HL-60 (cell line): ENCODE measurements at regions not wholly inside any gene's neighbourhood (a gene's known extent, or its start where the extent isn't known, plus 50 kb on each side); places are given as distances from the start of the nearest gene placed in this dataset.

Experiments
- DNase-seq, 2 experiments: peaks; one replicate each; pipeline ENCODE4 v3.0.0-alpha.2; 2010 to 2020; ENCODE audit warnings: low read depth in 1 of 2, low spot score in 1 of 2
- H3K27ac ChIP-seq: fragments of 250-450 bp; sonication (Bioruptor Pico); replicated peaks from 2 replicates; pipeline ENCODE4 v1.5.1; 2020; ENCODE audit warnings: mild to moderate bottlenecking, moderate library complexity
- H3K27me3 ChIP-seq: fragments of 250-450 bp; sonication (Bioruptor Pico); 2 replicates; pipeline ENCODE4 v1.5.1; 2021; ENCODE audit warnings: mild to moderate bottlenecking, moderate library complexity; ENCODE audit not compliant: insufficient read depth, poor library complexity, severe bottlenecking
- H3K4me3 ChIP-seq: replicated peaks from 2 replicates; pipeline ENCODE4 v1.5.1; 2011; ENCODE audit warnings: mild to moderate bottlenecking, control low read depth, low read length; ENCODE audit not compliant: insufficient read depth
- CTCF ChIP-seq: IDR thresholded peaks from one replicate; pipeline ENCODE4 v1.5.1; 2011; ENCODE audit warnings: low read length, control low read depth, inconsistent platforms; ENCODE audit not compliant: insufficient read depth
- GABPA ChIP-seq: IDR thresholded peaks from 2 replicates; pipeline ENCODE4 v1.6.1; 2012; ENCODE audit warnings: low read depth
- POLR2AphosphoS5 ChIP-seq: IDR thresholded peaks from 2 replicates; pipeline ENCODE4 v1.6.1; 2012; ENCODE audit warnings: low read depth
- SPI1 ChIP-seq: IDR thresholded peaks from 2 replicates; pipeline ENCODE4 v1.6.1; 2012; ENCODE audit warnings: low read depth, mild to moderate bottlenecking, borderline replicate concordance
- TF ChIP-seq, protein P1 (sequence below): IDR thresholded peaks from 2 replicates; pipeline ENCODE4 v1.6.1; 2012; ENCODE audit warnings: low read depth; ENCODE audit not compliant: insufficient replicate concordance

GRCh38 chr1:216961516-216961915, 238.3 kb upstream of the ESRRG start:
- TF ChIP-seq GABPA = no peak
- TF ChIP-seq, protein P1, sequence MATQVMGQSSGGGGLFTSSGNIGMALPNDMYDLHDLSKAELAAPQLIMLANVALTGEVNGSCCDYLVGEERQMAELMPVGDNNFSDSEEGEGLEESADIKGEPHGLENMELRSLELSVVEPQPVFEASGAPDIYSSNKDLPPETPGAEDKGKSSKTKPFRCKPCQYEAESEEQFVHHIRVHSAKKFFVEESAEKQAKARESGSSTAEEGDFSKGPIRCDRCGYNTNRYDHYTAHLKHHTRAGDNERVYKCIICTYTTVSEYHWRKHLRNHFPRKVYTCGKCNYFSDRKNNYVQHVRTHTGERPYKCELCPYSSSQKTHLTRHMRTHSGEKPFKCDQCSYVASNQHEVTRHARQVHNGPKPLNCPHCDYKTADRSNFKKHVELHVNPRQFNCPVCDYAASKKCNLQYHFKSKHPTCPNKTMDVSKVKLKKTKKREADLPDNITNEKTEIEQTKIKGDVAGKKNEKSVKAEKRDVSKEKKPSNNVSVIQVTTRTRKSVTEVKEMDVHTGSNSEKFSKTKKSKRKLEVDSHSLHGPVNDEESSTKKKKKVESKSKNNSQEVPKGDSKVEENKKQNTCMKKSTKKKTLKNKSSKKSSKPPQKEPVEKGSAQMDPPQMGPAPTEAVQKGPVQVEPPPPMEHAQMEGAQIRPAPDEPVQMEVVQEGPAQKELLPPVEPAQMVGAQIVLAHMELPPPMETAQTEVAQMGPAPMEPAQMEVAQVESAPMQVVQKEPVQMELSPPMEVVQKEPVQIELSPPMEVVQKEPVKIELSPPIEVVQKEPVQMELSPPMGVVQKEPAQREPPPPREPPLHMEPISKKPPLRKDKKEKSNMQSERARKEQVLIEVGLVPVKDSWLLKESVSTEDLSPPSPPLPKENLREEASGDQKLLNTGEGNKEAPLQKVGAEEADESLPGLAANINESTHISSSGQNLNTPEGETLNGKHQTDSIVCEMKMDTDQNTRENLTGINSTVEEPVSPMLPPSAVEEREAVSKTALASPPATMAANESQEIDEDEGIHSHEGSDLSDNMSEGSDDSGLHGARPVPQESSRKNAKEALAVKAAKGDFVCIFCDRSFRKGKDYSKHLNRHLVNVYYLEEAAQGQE = no peak
- TF ChIP-seq SPI1 = no peak
- no peak for TF ChIP-seq CTCF
- TF ChIP-seq POLR2AphosphoS5 = no peak
- Histone ChIP-seq H3K27ac (no peak overlapping the region), H3K4me3 (no peak overlapping the region), H3K27me3 (no peaks in the 10 kb centered on the region)
- no peak for DNase-seq

DNA sequence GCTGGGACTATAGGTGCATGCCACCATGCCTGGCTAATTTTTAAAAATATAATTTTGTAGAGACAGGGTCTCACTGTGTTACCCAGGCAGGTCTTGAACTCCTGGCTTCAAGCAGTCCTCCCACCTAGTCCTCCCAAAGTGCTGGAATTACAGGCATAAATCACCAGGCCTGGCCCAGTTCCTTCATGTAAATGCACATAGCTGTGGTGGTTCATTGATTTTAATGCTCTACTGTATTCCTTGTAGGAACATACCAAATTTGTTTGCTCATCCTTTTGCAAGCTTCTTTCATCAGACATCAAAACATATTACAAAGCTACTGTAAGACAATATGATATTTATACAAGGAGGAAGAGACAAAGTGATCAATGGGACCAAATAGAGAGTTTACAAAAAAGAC, 237.5 kb upstream of the ESRRG start:
- TF ChIP-seq SPI1 = no peak
- TF ChIP-seq GABPA = no peak
- DNase-seq = no peak
- no peak overlapping the region for H3K4me3 ChIP-seq

DNA sequence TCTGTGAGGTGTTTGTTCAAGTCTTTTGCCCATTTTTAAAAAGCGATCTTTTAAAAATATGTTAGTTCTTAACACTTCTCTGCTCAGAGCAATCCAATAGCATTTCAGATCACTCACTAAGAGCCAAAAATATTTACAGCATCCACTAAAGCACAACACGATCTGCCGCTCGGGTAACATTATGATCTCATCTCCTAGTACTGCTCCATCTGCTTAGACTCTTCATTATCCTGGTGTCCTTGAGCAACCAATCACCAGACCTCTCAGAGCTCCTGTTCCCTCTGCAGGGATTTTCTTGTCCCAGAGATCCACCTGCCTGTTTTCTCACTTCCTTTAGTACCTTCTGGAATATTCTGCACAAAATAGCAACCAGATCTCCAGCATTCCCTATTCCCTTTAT, 235.3 kb upstream of the ESRRG start:
- no peak overlapping the region for H3K4me3 ChIP-seq
- TF ChIP-seq SPI1 (no peak), POLR2AphosphoS5 (no peak), CTCF (no peak), GABPA (no peak)
- TF ChIP-seq, protein P1 = no peak
- no peak for DNase-seq
- H3K27me3 ChIP-seq = no peaks in the 10 kb centered on the region
- H3K27ac ChIP-seq = no peak overlapping the region

More for the DNA sequence above, 237.5 kb upstream of the ESRRG start:
- no peaks in the 10 kb centered on the region for H3K27me3 ChIP-seq
- H3K27ac ChIP-seq = no peak overlapping the region

DNA sequence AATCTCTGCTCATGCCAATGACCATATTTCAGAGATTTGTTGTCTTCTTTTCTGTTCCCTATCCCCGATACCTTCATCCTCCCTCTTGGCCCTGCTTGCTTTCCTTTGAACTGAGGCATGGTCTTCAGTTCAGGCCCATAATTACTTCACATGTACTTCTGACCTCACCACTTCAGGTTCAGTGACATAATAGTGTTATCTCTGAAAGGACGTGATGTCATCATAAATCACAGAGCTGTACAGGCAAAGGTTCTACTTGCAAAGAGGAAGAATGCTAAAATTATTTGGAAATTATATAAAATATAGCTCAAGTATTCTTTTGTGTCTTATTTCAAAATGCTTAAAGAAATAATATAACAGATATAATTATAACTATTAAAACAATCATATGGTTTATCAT, 230.3 kb upstream of the ESRRG start:
- H3K27me3 ChIP-seq = no peaks in the 10 kb centered on the region
- TF ChIP-seq SPI1 (no peak), GABPA (no peak), CTCF (no peak)
- TF ChIP-seq, protein P1 = no peak

More for the DNA sequence above, 230.3 kb upstream of the ESRRG start:
- Histone ChIP-seq H3K4me3 (no peak overlapping the region), H3K27ac (no peak overlapping the region)
- DNase-seq = no peak
